GM12865 (cell line): ENCODE measurements at regions not wholly inside any gene's neighbourhood (a gene's known extent, or its start where the extent isn't known, plus 50 kb on each side); places are given as distances from the start of the nearest gene placed in this dataset.

Experiments used
- DNase-seq: peaks from one replicate; pipeline ENCODE4 v3.0.0; 2010; ENCODE audit warnings: low read depth
- H3K4me3 ChIP-seq: 2 replicates; pipeline ENCODE4 v1.5.1; 2011; ENCODE audit warnings: mild to moderate bottlenecking, low read depth, low read length, control low read depth
- CTCF ChIP-seq: IDR thresholded peaks from 2 replicates; pipeline ENCODE4 v1.5.1; 2011; ENCODE audit warnings: low read length, control low read depth, low read depth, inconsistent platforms; ENCODE audit not compliant: insufficient read depth; ENCODE audit errors: missing control alignments

- no peak for DNase-seq
- TF ChIP-seq CTCF, result no peak
- H3K4me3 ChIP-seq, result no peak overlapping the region
Observed at GRCh38 chr3:117433427-117433826, 723.8 kb downstream of the TUSC7 start.

- DNase-seq, result no peak
- no peak for TF ChIP-seq CTCF
- H3K4me3 ChIP-seq, result no peak overlapping the region
Observed at GRCh38 chr3:117434661-117435412, 725.3 kb downstream of the TUSC7 start.

GRCh38 chr3:117435506-117435905 is 725.9 kb downstream of the TUSC7 start:
- no peak overlapping the region for H3K4me3 ChIP-seq
- DNase-seq, result no peak
- no peak for TF ChIP-seq CTCF

- H3K4me3 ChIP-seq, result no peak overlapping the region
- no peak for TF ChIP-seq CTCF
- no peak for DNase-seq
Observed at GRCh38 chr3:117439812-117440211, 730.2 kb downstream of the TUSC7 start.

GRCh38 chr3:117441851-117442250 is 732.3 kb downstream of the TUSC7 start:
- no peak overlapping the region for H3K4me3 ChIP-seq
- no peak for TF ChIP-seq CTCF

GRCh38 chr3:117442566-117442965 is 733.0 kb downstream of the TUSC7 start:
- H3K4me3 ChIP-seq, result no peak overlapping the region
- no peak for DNase-seq
- no peak for TF ChIP-seq CTCF

More at GRCh38 chr3:117441851-117442250, 732.3 kb downstream of the TUSC7 start:
- no peak for DNase-seq

- no peak for TF ChIP-seq CTCF
- no peak overlapping the region for H3K4me3 ChIP-seq
- no peak for DNase-seq
Observed at GRCh38 chr3:117443014-117443413, 733.4 kb downstream of the TUSC7 start.
